Gastrocnemius medialis (tissue), 4 donors: ENCODE measurements at regions not wholly inside any gene's neighbourhood (a gene's known extent, or its start where the extent isn't known, plus 50 kb on each side); places are given as distances from the start of the nearest gene placed in this dataset.
A peak's percentile ranks its signal among the peaks of the same experiment; 100 is the strongest.

Experiments
- ATAC-seq, 2 donors: fragments of 150-250 bp; one replicate each; pipeline ENCODE4 v1.9.1; 2016
- DNase-seq, 2 donors: peaks; one replicate each; pipeline ENCODE4 v3.0.0-alpha.2; 2019
- H3K27ac ChIP-seq, 4 donors: fragments of 200-600 bp; sonication (generic); 1 replicate in 1 of 4; 2 replicates in 3 of 4; pipeline ENCODE4 v1.5.1; 2016 to 2018; ENCODE audit warnings: mild to moderate bottlenecking in 2 of 4, moderate library complexity in 1 of 4
- H3K27me3 ChIP-seq, 3 donors: fragments of 200-600 bp; sonication (generic) in 2 of 3; 1 replicate in 1 of 3; 2 replicates in 2 of 3; pipeline versions ENCODE4 v1.5.1 to v1.6.0; 2016 to 2019; ENCODE audit warnings: mild to moderate bottlenecking in 1 of 3, moderate library complexity in 1 of 3
- H3K36me3 ChIP-seq, 2 donors: fragments of 200-600 bp; sonication (generic) in 1 of 2; one replicate each; pipeline ENCODE4 v1.5.1; 2017 to 2018
- H3K4me1 ChIP-seq, 2 donors: fragments of 200-600 bp; sonication (generic) in 1 of 2; one replicate each; pipeline ENCODE4 v1.5.1; 2016 to 2017; ENCODE audit warnings: mild to moderate bottlenecking in 2 of 2
- H3K4me3 ChIP-seq, 4 donors: fragments of 200-600 bp; sonication (generic) in 3 of 4; 1 replicate in 1 of 4; 2 replicates in 3 of 4; pipeline ENCODE4 v1.5.1; 2016 to 2019; ENCODE audit warnings: mild to moderate bottlenecking in 2 of 4
- H3K9me3 ChIP-seq, 3 donors: fragments of 200-600 bp; sonication (generic) in 2 of 3; 1 replicate in 1 of 3; 2 replicates in 2 of 3; pipeline ENCODE4 v1.5.1; 2016 to 2019
- CTCF ChIP-seq, 5 experiments: fragments of 450-650 bp in 3 of 5; fragments of 200-600 bp in 2 of 5; sonication (generic) in 2 of 5; IDR thresholded peaks in 4 of 5; conservative IDR thresholded peaks in 1 of 5; 1 replicate in 4 of 5; 2 replicates in 1 of 5; pipeline ENCODE4 v1.5.1; 2016 to 2019; ENCODE audit warnings: antibody characterized with exemption in 5 of 5, mild to moderate bottlenecking in 3 of 5, moderate library complexity in 3 of 5
- POLR2A ChIP-seq, 2 donors: fragments of 450-650 bp; IDR thresholded peaks; one replicate each; pipeline ENCODE4 v1.6.1; 2017; ENCODE audit warnings: antibody characterized with exemption in 2 of 2, mild to moderate bottlenecking in 2 of 2, moderate library complexity in 2 of 2
- in situ Hi-C, 4 donors: fragments of 200-750 bp; cut with MboI; loops; one replicate each; pipeline versions ENCODE4 v1.15.0 to v1.8.0; 2017; ENCODE audit warnings: low sequenced_read_pairs in 4 of 4
- intact Hi-C: fragments of 100-400 bp; cut with DNase I; formaldehyde crosslinking; loops from one replicate; pipeline ENCODE4 v1.15.1; 2023; ENCODE audit warnings: low total_unique reads

GRCh38 chr7:66539902-66540375 is 88.7 kb upstream of the KCTD7 start:
- H3K4me1 ChIP-seq: no peaks in the 10 kb centered on the region
- DNase-seq: no peak

GRCh38 chr7:66542049-66542448 is 86.6 kb upstream of the KCTD7 start:
- intact Hi-C loops (no loop called here), in situ Hi-C loops (no loop called here)
- H3K27me3 ChIP-seq: no peaks in the 10 kb centered on the region
- DNase-seq (no peak), ATAC-seq (no peak)
- no peak overlapping the region for H3K27ac ChIP-seq
- H3K9me3 ChIP-seq: no peaks in the 10 kb centered on the region
- H3K4me3 ChIP-seq: no peak overlapping the region
- TF ChIP-seq POLR2A (IDR thresholded peaks at IDR 0.05): no peak
- no peak for TF ChIP-seq CTCF (IDR thresholded peaks at IDR 0.05 in 4 of 5, conservative IDR thresholded peaks at IDR 0.05 in 1 of 5)
- no peaks in the 10 kb centered on the region for H3K4me1 ChIP-seq
- H3K36me3 ChIP-seq: peaks cover 0 to 18% of the 10 kb centered on the region in 2 donors

More at GRCh38 chr7:66539902-66540375, 88.7 kb upstream of the KCTD7 start:
- in situ Hi-C loops (no loop called here), intact Hi-C loops (no loop called here)
- Histone ChIP-seq H3K9me3 (no peaks in the 10 kb centered on the region), H3K27me3 (no peaks in the 10 kb centered on the region), H3K36me3 (peaks cover 0 to 17% of the 10 kb centered on the region in 2 donors), H3K4me3 (no peak overlapping the region), H3K27ac (no peak overlapping the region)
- no peak for TF ChIP-seq CTCF (IDR thresholded peaks at IDR 0.05 in 4 of 5, conservative IDR thresholded peaks at IDR 0.05 in 1 of 5)
- TF ChIP-seq POLR2A (IDR thresholded peaks at IDR 0.05): no peak
- no peak for ATAC-seq

- TF ChIP-seq POLR2A (IDR thresholded peaks at IDR 0.05): no peak
- TF ChIP-seq CTCF (IDR thresholded peaks at IDR 0.05 in 4 of 5, conservative IDR thresholded peaks at IDR 0.05 in 1 of 5): no peak
- Histone ChIP-seq H3K27me3 (no peaks in the 10 kb centered on the region), H3K27ac (no peak overlapping the region), H3K4me3 (no peak overlapping the region), H3K9me3 (no peaks in the 10 kb centered on the region), H3K4me1 (no peaks in the 10 kb centered on the region), H3K36me3 (peaks cover 0 to 18% of the 10 kb centered on the region in 2 donors)
- intact Hi-C loops: no loop called here
- in situ Hi-C loops: no loop called here
- DNase-seq (no peak), ATAC-seq (no peak)
These were observed 86.0 kb upstream of the KCTD7 start for GRCh38 chr7:66542528-66543269.

- Histone ChIP-seq H3K4me1 (no peaks in the 10 kb centered on the region), H3K27me3 (no peaks in the 10 kb centered on the region), H3K9me3 (no peaks in the 10 kb centered on the region), H3K36me3 (peaks cover 0 to 50% of the 10 kb centered on the region in 2 donors), H3K27ac (no peak overlapping the region), H3K4me3 (no peak overlapping the region)
- TF ChIP-seq POLR2A (IDR thresholded peaks at IDR 0.05) (no peak), CTCF (IDR thresholded peaks at IDR 0.05 in 4 of 5, conservative IDR thresholded peaks at IDR 0.05 in 1 of 5) (no peak)
- no peak for ATAC-seq
- in situ Hi-C loops (no loop called here), intact Hi-C loops (no loop called here)
- DNase-seq: peak in 1 of 2 donors; percentile 5
These were observed 79.2 kb upstream of the KCTD7 start for GRCh38 chr7:66549466-66549865.
